ENCODE measurements at regions not wholly inside any gene's neighbourhood (a gene's known extent, or its start where the extent isn't known, plus 50 kb on each side); places are given as distances from the start of the nearest gene placed in this dataset.

DNA sequence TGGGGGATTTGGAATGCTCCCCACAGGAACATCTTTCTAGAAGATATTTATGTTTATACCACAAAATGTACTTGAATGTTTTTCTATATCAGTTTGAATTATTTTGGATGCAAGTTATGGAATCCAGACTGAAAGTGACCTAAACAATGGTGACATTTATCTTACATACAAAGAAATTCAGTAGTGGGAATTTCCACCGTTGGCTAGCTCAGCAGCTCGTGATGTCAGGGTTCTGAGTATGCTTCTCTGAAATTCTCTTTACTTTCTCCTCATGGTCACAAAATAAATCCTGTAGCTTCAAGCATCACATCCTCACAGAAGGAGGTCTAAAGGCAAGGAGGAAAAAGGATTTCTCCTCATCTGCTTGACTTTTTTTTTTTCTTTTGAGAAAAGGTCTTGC lies 105.3 kb downstream of the AKAIN1 start:
- DNase-seq: no peak

DNA sequence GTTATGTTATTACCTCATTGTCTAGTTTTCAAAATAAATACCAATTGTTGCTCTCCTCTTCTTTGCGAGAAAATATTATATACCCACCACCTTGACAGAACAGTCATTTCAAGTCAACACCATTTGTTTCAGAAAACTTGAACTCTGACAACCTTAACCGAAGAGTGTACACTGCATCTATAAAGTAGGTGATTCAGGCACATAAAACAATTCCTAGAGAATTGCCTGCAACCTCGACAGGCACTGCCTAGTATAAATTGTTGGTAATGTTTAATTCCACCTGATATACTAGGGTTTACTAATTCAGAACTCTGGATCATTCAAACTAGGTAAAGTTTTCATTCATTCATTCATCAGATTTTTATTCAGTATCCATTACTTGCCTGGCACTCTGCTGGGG lies 121.8 kb downstream of the AKAIN1 start:
- DNase-seq: no peak

DNA sequence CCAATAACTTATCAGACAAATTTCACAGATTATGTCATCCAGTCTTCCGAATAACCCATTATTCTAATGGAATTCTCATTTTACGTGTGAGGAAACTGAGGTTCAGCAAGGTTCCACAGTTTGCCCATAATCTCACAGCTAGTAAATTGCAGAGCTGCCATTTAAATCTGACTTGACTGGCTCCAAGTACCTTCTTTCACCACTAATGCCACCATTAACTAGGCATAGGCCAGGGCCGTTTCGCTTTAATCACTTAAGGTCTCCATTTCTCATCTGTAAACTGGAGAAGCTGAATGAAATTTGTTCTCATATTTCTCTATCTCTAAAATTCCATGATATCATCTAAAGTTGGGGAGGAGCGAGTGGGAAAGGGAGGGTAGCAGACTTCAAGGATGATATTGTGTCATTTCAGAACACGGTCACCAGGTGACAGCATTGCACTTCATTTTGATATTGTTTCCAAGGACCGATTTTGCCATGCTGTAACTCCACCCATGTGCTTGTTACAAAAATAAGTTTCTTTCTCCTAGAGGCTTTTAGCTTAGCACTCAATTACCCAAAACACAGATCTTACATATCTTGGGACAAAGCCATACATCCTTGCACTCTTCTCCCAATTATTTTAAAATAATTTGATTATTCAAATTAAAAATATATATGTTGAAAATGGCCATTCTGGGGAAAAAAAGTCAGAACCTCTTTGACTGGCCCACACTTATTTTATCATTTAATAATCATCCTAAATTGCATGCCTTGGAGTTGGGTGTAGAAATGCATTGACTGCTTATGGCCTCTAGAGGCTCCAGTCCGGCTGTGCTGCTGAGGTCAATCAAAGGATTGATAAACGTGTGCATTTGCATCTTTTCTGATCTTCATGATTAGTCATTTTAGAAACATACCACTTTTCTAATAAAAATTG lies 123.8 kb downstream of the AKAIN1 start:
- peak; percentile 63 for DNase-seq

DNA sequence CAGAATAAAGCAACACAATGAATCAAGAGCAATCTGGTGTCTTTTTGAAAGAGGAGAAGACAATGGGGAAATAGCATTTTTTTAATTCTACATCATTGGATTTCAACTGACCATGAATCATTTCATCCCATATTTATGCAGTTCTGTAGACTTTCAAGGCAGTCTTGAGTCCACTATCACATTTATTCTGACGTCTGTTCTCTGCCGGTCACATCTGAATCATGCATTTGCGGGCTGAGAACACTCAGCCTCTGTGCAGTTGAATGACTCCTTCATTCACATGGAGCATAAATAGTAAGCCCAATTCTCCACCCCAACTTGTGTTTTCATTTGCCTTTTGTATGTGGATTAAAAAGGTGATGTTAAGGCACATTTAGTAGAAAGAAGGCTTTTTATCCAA lies 128.2 kb downstream of the AKAIN1 start:
- no peak for DNase-seq

DNA sequence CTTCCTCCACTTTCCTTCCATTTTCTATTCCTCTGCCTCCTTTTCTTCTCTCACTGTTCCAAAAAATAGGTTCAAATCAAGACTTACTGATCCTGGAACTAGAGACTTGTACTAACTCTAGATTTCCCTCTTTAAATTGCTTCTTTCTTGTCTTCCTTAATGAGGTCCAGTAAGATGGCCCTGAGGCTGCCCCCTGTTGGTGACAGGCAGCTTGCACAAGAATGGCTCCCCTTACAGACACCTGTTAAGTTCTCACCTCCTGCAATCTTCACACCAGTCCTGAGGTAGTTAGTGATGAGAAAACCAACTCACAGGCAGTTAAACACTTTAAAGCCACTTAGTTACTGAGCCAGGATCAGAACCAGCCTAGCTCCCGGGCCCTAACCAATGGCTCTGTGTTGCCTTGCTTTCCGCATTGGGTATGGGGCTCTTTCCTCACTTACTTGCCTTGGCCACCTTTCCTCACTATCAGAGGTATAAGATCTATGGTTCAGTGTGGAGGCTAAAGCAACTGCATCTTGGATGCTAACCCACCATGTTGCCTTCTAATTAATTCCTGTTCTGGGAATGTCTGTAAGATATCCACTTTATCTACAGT lies 130.6 kb downstream of the AKAIN1 start:
- peak; percentile 39 for DNase-seq

DNA sequence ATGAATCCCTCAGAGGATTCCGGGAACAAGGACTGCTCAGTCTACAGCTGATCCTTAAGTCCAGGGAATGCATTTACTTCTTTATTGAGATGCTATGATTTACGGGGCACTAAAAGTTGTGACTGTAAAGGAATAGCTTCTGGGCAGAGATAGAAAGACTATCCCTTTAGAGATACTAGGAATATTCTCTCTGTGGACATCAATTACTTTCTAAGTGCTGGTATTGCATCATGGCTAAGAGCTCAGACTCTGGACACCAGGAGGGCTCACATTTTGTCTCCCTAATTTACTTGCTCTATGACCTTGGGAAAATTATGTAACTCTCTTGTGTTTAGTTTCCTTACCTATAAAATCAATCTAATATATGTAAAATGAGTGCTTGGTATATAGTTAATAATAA lies 131.4 kb downstream of the AKAIN1 start:
- DNase-seq: peak; percentile 24

DNA sequence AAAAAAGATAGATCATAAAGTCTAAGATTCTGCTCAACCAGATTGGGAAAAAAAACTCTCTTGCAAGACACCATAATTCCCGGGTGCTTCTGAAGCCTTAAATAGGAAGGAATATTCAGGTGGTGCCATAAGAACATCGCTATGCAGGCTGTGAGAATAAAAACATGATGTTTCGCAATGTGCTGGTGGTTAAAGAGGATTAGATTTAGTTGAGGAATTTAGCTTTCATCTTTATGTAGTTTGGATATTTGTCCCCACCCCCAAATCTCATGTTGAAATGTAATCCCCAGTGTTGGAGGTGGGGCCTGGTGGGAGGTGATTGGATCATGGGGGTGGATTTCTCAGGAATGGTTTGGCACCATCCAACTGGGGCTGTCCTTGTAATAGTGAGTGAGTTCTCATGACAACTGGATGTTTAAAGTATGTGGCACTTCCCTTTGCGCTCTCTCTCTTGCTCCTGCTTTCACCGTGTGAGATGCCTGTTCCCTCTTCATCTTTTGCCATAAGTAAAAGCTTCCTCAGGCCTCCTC lies 132.2 kb downstream of the AKAIN1 start:
- no peak for DNase-seq

DNA sequence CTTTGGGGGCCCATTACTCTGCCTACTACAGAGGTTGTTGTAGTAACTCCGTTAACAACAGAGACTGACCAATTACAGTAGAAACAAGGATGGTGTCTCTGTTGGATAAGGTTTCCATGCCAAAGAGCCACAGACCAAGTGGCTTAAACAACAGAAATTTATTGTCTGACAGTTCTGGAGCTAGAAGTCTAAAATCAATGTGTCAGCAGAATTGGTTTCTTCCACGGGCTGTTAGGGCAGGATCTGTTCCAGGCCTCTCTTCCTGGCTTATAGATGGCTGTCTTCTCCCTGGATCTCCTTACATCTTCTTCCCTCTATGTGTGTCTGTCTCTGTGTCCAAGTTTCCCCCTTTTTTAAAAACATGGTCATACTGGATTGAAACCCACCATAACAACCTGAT lies 135.3 kb downstream of the AKAIN1 start:
- no peak for DNase-seq

DNA sequence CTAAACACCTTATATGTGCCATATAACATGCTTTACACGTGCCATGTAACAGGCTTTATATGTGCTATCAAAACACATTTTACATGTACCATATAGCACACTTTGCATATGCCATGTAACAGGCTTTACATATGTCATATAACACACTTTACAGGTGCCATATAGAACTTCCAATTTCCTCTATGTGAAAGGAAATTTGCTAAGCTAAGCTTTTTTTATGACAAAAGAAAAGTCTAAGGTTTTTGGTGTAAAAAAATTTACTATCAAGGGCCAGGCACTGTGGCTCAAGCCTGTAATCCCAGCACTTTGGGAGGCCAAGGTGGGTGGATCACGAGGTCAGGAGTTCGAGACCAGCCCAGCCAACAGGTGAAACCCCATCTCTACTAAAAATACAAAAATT lies 136.5 kb downstream of the AKAIN1 start:
- DNase-seq: no peak

DNA sequence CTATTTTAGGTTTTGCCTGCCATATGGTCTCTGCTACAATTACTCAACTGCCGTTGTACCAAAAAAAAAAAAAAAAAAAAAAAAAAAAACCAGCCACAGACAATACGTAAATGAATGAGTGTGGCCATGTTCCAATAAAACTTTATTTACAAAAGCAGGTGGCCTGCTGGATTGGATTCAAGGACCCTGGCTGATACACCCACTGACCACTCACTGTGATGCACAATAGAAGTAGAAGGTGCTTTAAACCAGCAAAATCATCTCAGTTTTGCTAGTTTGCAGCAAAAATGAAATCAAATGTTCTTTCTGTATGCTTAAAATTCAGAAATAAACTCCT lies 137.4 kb downstream of the AKAIN1 start:
- no peak for DNase-seq

DNA sequence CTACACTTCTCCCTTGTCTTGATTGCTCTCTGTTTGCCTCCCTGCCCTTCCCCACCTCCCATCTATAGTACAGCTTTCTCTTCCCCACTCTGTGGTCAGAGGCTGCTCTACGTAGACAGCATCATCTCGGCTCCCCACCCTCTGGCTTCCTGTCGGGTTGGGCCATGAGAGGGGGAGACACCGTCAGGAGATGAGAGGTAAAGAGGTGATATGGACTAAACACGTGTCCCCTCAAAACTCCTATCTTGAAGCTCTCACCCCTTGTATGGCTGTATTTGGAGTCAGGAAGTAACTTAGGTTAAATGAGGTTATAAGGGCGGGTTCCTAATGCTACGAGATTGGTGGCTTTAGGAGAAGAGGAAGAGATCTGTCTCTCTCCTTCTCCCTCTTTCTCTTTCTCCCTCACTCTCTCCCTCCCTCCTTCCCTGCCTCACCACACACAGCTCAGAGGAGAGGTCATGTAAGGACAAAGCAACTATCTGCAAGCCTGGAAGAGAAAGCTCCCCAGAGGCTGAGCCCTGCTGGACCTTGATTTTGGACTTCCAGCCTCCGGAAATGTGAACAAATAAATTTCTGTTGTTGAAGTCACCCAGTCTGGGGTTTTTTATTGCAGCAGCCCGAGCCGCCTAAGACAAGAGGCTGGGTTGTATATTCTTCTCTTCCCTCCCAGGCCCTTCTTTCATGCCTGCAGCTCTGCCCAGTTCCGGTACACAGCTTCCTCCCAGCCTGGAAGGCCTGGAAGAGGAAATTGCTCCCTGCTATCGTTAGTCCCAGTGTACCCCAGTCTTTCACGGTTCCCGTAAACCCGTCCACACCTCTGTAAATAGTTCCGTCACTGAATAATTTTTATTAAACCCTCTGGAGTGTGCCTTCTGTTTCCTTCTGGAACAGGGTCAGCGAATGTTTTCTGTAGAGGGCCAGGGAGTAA lies 138.0 kb downstream of the AKAIN1 start:
- peak; percentile 38 for DNase-seq

DNA sequence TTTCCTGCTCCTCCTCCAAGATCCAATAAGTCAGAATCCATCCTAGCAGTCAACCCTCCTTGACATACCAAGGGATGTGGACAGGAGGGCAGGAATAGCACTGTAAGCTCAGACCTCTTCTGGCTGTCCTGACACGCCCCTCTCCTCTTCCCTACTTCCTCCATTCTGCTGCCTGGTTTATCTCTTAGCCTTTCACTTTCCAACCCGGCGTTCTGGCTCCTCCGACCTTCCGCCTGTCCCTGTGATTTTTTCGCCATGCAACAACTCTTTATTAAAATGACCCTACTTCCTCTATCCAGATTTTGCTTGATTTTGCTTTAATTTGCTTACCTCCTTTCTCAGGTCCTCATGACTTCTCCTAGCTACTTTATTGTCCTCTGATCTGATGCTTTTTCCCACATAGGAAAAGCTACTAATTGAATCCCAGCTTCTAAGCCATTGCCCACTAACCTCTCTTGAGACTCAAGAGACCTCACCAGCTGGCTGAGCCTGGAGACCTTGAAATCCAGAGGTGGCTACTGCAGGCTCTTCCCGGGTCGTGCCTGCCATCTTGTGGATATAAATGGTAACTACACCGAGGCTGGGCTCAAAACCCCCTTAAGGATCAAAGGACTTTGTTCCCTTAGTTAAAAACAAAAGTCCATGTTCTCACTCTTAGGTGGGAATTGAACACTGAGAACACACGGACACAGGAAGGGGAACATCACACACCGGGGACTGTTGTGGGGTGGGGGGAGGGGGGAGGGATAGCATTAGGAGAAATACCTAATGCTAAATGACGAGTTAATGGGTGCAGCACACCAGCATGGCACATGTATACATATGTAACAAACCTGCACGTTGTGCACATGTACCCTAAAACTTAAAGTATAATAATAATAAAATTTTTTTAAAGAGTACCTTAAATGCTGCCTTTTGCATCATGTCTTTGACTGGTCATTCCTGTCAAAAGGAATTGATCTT lies 139.4 kb downstream of the AKAIN1 start:
- peak; percentile 82 for DNase-seq

DNA sequence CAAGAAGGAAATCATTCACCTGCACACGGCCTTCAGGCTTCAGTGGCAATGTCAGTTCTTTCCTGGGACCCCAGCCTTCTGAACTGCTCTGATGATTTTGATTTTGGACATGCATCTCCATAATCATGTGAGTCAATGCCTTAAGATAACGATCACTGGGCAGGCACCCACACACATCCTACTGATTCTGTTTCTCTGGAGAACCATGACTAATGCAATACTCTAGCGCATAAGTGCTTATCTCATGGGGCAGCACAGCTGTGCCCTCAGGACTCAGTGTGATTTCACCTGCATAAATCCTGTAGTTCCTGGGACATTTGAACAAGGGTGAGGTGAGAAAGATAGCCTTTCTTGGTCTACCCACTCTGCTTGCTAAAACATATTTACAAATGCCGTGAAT lies 144.6 kb downstream of the AKAIN1 start:
- no peak for DNase-seq

DNA sequence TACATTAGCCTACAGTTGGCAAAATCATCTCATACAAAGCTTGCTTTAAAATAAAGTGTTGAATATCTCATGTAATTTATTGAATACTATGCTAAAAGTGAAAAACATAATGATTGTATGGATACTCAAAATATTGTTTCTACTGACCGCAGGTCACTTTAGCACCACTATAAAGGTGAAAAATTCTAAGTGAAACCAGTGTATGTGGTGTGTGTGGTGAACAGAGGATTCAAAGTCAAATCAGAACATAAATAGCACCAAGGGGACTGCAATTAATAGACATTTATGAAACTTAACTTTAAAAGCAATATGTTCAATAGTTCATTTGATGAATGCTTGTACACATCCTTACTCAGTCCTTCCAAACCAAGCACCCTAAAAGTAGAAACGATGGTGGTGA lies 145.8 kb downstream of the AKAIN1 start:
- DNase-seq: no peak

DNA sequence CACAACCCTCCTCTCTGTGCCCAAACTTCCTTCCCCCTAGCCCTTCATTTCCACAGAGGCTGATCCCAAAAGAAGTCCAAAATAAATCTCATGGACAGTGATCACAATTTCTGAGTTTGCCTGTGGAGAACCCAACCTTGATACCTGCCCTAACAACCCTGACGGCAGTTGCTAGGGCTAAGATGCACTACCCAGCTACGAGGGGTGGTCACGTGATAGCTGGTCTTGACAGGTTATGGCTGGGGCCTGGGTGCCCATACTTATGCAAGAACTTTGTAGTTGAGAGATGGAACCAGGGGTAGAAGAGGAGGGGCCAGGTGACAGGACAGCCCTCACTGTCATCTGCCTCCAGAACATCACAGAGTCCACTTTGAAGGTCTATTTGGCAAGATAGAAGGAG lies 147.9 kb downstream of the AKAIN1 start:
- DNase-seq: no peak

DNA sequence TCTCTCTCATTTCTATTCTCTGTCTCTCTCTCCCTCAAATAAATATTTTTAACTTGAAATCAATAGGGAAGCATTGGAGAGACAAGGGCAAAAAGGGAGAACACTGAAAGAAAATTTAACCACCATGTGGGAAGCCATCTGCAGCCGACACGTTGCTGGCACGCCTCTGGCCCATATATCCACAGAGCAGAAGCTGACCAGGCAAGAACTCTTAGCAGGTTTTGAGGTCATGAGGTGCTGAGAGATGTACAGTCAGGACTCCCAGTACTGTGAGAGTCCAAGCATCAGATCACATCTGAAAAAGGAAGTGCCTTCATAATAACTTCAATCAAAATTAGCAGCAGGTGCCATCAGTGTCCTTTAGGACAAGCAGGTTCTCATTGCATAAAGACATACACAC lies 156.6 kb downstream of the AKAIN1 start:
- no peak for DNase-seq

DNA sequence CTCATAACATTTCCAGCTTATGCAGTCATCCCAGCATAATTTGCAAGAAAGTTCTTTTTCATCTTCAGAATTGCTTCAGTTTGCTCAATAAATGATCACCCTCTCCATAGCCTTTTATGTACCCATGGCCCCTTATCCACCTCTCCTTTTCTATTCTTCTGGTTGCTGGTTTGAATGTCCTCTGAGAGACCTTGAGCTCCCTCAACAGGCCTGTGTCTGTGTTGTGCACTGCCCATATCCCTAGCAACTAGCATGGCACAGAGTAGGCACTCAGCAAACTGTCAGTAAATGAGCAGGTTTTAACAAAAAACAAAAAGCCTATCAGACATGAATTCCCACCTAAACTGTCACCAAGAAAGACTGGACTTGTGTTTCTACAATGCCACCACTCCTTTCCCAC lies 160.5 kb downstream of the AKAIN1 start:
- no peak for DNase-seq

DNA sequence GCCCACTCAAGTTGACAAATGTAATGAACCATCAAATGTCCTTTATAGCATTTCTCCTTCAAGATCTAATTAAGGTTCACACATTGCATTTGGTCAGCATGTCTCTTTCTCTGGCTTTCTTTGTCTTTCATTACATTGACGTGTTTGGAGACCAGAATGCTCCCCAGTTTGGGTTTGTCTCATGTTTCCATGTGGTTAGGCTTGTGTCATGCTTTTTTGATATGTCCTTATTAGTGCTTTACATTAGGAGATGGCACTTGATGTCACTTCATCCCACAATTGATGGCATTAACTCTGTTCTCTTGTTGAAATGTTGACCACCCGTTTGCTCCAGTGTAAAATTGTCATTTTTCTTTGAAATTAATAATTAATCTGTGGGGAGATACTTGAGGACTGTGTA lies 165.8 kb downstream of the AKAIN1 start:
- DNase-seq: no peak

DNA sequence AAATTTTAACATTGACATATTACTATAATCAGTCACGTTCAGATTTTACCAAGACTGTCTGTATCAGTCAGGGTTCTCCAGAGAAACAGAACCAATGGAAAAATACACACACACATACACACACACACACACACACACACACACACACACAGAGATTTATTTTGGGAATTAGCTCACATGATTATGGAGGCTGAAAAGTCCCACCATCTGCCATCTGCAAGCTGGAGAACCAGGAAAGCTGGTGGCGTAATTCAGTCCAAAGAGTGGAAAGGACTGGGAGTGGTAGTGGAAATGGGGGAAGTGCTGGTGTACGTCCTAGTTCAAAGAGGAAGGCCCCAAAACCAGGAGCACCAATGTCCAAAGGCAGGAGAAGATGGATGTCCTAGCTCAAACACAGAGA lies 166.4 kb downstream of the AKAIN1 start:
- DNase-seq: no peak

DNA sequence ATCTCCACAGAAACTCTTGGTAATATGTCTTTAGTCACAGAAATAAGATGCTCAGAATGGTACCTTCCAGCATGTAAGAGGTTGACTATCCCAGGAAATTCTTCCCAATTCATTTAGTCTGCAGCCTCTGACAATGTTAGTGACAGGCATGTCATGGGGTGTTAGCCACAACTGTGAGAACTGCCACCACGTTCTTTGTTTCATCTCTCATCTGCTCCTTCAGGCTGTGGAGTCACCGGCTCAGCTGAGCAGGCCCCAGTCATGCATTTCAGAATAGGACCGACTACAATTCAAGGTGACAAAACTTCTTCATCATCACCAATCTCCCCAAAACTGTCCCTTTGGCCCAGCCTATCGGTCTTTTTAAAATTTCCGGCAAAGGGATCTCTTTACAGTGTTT lies 167.5 kb downstream of the AKAIN1 start:
- no peak for DNase-seq

DNA sequence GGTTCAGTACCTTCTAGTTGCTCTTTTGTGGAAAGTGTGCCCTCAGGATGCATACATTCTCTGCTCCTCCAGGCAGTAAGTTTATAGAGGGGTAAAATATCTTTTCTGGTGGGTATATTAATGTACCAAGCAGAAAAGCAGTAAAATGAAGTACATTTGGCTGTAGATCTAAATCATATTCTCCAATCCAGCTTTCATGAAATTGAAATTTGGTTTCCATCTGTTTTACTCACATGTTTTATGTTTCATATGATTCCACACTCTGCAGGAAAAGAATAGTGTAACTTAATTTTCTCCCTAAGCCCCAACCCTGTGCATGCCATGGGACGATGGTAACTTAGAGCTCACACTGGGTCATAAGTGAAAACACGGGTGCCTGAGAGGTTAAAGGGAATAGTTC lies 172.3 kb downstream of the AKAIN1 start:
- DNase-seq: no peak

DNA sequence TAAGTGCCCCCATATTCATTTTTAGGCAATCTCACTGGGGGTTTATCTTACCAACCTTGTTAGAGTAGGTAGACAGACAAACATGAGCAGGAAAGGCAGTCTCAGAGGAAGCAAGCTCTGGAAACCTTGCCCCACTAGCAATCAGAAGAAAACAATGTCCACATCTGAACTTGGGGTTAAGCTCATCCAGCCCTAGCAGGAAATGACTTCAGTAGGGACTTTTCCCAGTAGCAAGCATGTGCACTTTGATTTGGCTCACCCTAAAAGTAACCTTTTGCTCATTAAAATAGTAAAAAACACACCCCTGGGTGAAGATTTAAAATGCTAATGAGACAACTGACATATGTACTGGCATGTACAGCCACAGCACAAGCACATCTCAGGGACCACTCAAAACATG lies 175.5 kb downstream of the AKAIN1 start:
- no peak for DNase-seq
